ENCODE measurements at regions not wholly inside any gene's neighbourhood (a gene's known extent, or its start where the extent isn't known, plus 50 kb on each side); places are given as distances from the start of the nearest gene placed in this dataset.

DNA sequence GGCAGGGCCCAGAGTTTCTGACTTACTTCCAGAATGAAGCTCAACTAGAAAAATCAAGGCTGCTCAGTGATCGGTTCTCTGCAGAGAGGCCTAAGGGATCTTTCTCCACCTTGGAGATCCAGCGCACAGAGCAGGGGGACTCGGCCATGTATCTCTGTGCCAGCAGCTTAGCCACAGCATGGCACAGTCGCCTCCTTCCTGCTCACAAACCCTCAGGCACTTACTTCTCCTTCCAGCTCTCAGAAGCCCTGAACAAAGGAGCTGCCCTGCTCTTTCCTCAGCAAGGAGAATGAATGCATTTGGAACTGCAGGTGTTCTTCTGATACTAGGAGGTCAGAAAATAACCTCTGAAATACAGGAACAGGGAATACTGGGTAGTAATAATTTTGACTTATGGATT lies 219.7 kb upstream of the PRSS1 start (continued):
- TF ChIP-seq, protein P1, sequence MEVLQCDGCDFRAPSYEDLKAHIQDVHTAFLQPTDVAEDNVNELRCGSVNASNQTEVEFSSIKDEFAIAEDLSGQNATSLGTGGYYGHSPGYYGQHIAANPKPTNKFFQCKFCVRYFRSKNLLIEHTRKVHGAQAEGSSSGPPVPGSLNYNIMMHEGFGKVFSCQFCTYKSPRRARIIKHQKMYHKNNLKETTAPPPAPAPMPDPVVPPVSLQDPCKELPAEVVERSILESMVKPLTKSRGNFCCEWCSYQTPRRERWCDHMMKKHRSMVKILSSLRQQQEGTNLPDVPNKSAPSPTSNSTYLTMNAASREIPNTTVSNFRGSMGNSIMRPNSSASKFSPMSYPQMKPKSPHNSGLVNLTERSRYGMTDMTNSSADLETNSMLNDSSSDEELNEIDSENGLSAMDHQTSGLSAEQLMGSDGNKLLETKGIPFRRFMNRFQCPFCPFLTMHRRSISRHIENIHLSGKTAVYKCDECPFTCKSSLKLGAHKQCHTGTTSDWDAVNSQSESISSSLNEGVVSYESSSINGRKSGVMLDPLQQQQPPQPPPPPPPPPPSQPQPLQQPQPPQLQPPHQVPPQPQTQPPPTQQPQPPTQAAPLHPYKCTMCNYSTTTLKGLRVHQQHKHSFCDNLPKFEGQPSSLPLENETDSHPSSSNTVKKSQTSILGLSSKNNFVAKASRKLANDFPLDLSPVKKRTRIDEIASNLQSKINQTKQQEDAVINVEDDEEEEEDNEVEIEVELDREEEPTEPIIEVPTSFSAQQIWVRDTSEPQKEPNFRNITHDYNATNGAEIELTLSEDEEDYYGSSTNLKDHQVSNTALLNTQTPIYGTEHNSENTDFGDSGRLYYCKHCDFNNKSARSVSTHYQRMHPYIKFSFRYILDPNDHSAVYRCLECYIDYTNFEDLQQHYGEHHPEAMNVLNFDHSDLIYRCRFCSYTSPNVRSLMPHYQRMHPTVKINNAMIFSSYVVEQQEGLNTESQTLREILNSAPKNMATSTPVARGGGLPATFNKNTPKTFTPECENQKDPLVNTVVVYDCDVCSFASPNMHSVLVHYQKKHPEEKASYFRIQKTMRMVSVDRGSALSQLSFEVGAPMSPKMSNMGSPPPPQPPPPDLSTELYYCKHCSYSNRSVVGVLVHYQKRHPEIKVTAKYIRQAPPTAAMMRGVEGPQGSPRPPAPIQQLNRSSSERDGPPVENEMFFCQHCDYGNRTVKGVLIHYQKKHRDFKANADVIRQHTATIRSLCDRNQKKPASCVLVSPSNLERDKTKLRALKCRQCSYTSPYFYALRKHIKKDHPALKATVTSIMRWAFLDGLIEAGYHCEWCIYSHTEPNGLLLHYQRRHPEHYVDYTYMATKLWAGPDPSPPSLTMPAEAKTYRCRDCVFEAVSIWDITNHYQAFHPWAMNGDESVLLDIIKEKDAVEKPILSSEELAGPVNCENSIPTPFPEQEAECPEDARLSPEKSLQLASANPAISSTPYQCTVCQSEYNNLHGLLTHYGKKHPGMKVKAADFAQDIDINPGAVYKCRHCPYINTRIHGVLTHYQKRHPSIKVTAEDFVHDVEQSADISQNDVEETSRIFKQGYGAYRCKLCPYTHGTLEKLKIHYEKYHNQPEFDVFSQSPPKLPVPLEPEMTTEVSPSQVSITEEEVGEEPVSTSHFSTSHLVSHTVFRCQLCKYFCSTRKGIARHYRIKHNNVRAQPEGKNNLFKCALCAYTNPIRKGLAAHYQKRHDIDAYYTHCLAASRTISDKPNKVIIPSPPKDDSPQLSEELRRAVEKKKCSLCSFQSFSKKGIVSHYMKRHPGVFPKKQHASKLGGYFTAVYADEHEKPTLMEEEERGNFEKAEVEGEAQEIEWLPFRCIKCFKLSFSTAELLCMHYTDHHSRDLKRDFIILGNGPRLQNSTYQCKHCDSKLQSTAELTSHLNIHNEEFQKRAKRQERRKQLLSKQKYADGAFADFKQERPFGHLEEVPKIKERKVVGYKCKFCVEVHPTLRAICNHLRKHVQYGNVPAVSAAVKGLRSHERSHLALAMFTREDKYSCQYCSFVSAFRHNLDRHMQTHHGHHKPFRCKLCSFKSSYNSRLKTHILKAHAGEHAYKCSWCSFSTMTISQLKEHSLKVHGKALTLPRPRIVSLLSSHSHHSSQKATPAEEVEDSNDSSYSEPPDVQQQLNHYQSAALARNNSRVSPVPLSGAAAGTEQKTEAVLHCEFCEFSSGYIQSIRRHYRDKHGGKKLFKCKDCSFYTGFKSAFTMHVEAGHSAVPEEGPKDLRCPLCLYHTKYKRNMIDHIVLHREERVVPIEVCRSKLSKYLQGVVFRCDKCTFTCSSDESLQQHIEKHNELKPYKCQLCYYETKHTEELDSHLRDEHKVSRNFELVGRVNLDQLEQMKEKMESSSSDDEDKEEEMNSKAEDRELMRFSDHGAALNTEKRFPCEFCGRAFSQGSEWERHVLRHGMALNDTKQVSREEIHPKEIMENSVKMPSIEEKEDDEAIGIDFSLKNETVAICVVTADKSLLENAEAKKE (CRISPR knock-in tag; IDR thresholded peaks at IDR 0.05), result no peak
- TF ChIP-seq NANOG (IDR thresholded peaks at IDR 0.05; ENCODE audit: borderline replicate concordance) (no peak), ZNF331 (CRISPR knock-in tag; IDR thresholded peaks at IDR 0.05; ENCODE audit: low read depth) (no peak), STAT1 (IDR thresholded peaks at IDR 0.05; ENCODE audit: unreplicated experiment) (no peak)
- TF ChIP-seq, protein P2, sequence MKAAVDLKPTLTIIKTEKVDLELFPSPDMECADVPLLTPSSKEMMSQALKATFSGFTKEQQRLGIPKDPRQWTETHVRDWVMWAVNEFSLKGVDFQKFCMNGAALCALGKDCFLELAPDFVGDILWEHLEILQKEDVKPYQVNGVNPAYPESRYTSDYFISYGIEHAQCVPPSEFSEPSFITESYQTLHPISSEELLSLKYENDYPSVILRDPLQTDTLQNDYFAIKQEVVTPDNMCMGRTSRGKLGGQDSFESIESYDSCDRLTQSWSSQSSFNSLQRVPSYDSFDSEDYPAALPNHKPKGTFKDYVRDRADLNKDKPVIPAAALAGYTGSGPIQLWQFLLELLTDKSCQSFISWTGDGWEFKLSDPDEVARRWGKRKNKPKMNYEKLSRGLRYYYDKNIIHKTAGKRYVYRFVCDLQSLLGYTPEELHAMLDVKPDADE (IDR thresholded peaks at IDR 0.05), result no peak

DNA sequence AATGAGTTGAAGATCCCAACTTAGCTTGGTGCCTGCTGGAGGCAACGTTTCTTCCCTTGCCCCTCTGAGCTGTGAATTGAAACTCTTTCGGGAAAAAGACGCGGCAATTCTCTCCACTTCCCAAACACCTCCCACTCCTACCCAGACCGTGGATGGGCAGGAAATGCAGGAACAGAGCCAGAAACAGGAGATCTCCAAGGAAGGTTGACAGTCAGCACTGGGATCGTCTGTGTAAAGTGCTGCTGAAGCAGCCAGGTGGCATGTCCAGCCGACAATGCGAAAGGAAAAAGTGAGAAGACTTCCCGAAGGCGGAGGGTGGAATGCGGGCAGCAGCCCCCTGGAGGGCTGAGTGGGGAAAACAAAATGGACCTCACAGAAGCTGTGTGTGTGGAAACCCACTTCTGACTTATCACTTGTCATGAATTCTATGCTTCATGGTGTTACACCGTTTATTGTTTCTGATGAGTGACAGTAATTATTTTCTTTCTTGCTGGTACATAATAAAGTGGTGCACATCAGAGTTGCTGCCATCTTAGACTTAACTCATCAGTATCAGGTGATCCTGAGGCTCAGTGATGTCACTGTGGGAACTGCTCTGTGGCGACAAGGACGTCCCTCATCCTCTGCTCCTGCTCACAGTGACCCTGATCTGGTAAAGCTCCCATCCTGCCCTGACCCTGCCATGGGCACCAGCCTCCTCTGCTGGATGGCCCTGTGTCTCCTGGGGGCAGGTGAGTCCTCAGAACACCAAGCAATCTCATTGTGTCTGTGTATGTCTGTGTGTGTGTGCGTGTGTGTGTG lies 220.5 kb upstream of the PRSS1 start:
- H3K9me2 ChIP-seq (ENCODE audit: insufficient read depth), result peaks cover 17% of the 10 kb centered on the region
- Mint-ChIP-seq H3K27me3 (ENCODE audit: insufficient read depth, low read depth, poor library complexity) (peaks cover 2% of the 10 kb centered on the region), H3K4me1 (peaks cover 5% of the 10 kb centered on the region; the same call in 2 of the 3 replicates), H3K27ac (no peak overlapping the region), H3K9me3 (no peaks in the 10 kb centered on the region), H3K36me3 (ENCODE audit: low read depth) (no peaks in the 10 kb centered on the region), H3K4me3 (no peak overlapping the region)
- no peaks in the 10 kb centered on the region for H3F3A ChIP-seq (replicated peaks; ENCODE audit: low read depth)
- H4K20me1 ChIP-seq (replicated peaks; ENCODE audit: insufficient read depth), result no peaks in the 10 kb centered on the region
- H3K27me3 ChIP-seq (ENCODE audit: insufficient read depth), result no peaks in the 10 kb centered on the region
- H3K4me3 ChIP-seq, result no peak overlapping the region
- no peak overlapping the region for H3K4me2 ChIP-seq
- H3K79me2 ChIP-seq (replicated peaks; ENCODE audit: insufficient read depth), result no peaks in the 10 kb centered on the region
- H2AFZ ChIP-seq, result peak overlapping the region; percentile 66
- H3K27ac ChIP-seq (ENCODE audit: low read depth), result no peak overlapping the region
- H3K4me1 ChIP-seq (ENCODE audit: insufficient read depth), result no peaks in the 10 kb centered on the region
- no peaks in the 10 kb centered on the region for H3K36me3 ChIP-seq (ENCODE audit: insufficient read depth)
- DNase-seq (ENCODE audit: low spot score), result peak; percentile 45
- ATAC-seq, result peak; percentile 41; the same call in 2 of the 3 replicates
- TF ChIP-seq EZH2 (IDR thresholded peaks at IDR 0.05; ENCODE audit: low read depth, unreplicated experiment) (no peak), NANOG (IDR thresholded peaks at IDR 0.05; ENCODE audit: borderline replicate concordance) (no peak), STAT1 (IDR thresholded peaks at IDR 0.05; ENCODE audit: unreplicated experiment) (no peak), CREB1 (CRISPR knock-in tag; IDR thresholded peaks at IDR 0.05; ENCODE audit: low read depth) (no peak), EZH2phosphoT487 (IDR thresholded peaks at IDR 0.05; ENCODE audit: unreplicated experiment) (no peak), ZNF331 (CRISPR knock-in tag; IDR thresholded peaks at IDR 0.05; ENCODE audit: low read depth) (no peak), JUNB (IDR thresholded peaks at IDR 0.05; ENCODE audit: unreplicated experiment) (no peak)
- TF ChIP-seq, protein P3, sequence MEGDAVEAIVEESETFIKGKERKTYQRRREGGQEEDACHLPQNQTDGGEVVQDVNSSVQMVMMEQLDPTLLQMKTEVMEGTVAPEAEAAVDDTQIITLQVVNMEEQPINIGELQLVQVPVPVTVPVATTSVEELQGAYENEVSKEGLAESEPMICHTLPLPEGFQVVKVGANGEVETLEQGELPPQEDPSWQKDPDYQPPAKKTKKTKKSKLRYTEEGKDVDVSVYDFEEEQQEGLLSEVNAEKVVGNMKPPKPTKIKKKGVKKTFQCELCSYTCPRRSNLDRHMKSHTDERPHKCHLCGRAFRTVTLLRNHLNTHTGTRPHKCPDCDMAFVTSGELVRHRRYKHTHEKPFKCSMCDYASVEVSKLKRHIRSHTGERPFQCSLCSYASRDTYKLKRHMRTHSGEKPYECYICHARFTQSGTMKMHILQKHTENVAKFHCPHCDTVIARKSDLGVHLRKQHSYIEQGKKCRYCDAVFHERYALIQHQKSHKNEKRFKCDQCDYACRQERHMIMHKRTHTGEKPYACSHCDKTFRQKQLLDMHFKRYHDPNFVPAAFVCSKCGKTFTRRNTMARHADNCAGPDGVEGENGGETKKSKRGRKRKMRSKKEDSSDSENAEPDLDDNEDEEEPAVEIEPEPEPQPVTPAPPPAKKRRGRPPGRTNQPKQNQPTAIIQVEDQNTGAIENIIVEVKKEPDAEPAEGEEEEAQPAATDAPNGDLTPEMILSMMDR (conservative IDR thresholded peaks at IDR 0.05; ENCODE audit: low read depth in 2 of 2), result no peak
- TF ChIP-seq, protein P2 (IDR thresholded peaks at IDR 0.05), result no peak

Data from GM23338 (cell line).